PC-3 (cell line): ENCODE measurements at regions not wholly inside any gene's neighbourhood (a gene's known extent, or its start where the extent isn't known, plus 50 kb on each side); places are given as distances from the start of the nearest gene placed in this dataset.

Experiments used
- ATAC-seq: fragments of 200-7000 bp; cut with Tn5 transposase; 2 replicates; pipeline ENCODE4 v1.9.1; 2020; ENCODE audit warnings: mild to moderate bottlenecking, moderate library complexity
- BruUV-seq: library from RNA; stranded (reverse); fragments of 400-500 nt; replicated peaks from 2 replicates; lab custom pipeline; 2021; lab: Mats Ljungman, UMichigan
- CTCF ChIA-PET: fragments of 300-600 bp; sonication (Branson Sonifier 250); formaldehyde crosslinking; loops from one replicate; lab custom pipeline; 2022; ENCODE audit warnings: antibody characterized with exemption; lab: Charles Lee
- POLR2A ChIA-PET: fragments of 300-600 bp; sonication (Branson Sonifier 250); formaldehyde crosslinking; loops from one replicate; lab custom pipeline; 2022; ENCODE audit warnings: antibody characterized with exemption; ENCODE audit not compliant: unreplicated experiment; lab: Charles Lee
- DNase-seq: peaks from one replicate; pipeline ENCODE4 v3.0.0-alpha.2; 2015
- H2AFZ ChIP-seq: fragments of 300-600 bp; sonication (generic); 2 replicates; pipeline ENCODE4 v1.6.0; 2016; ENCODE audit warnings: antibody characterized with exemption, low read length
- H3F3A ChIP-seq: fragments of 300-600 bp; sonication (generic); one replicate; pipeline ENCODE4 v1.6.0; 2017; ENCODE audit warnings: antibody characterized with exemption, low read length, control low read depth, mild to moderate bottlenecking; ENCODE audit not compliant: unreplicated experiment
- H3K27ac ChIP-seq: fragments of 300-600 bp; sonication (generic); 2 replicates; pipeline ENCODE4 v1.5.1; 2016; ENCODE audit warnings: mild to moderate bottlenecking, low read length
- H3K27me3 ChIP-seq: fragments of 300-600 bp; sonication (generic); 2 replicates; pipeline ENCODE4 v1.6.1; 2016; ENCODE audit warnings: low read length, mixed read lengths
- H3K36me3 ChIP-seq: fragments of 300-600 bp; sonication (generic); 2 replicates; pipeline ENCODE4 v1.6.1; 2016; ENCODE audit warnings: low read depth, mixed run types, low read length, mixed read lengths
- H3K4me1 ChIP-seq: fragments of 300-600 bp; sonication (generic); 2 replicates; pipeline ENCODE4 v1.5.1; 2016; ENCODE audit warnings: low read length; ENCODE audit not compliant: insufficient read depth
- H3K4me2 ChIP-seq: fragments of 300-600 bp; sonication (generic); 2 replicates; pipeline ENCODE4 v1.6.0; 2016; ENCODE audit warnings: low read length
- H3K4me3 ChIP-seq: fragments of 300-600 bp; sonication (generic); 2 replicates; pipeline ENCODE4 v1.5.1; 2016; ENCODE audit warnings: mild to moderate bottlenecking, low read length, mixed read lengths
- H3K79me2 ChIP-seq: fragments of 300-600 bp; sonication (generic); 2 replicates; pipeline ENCODE4 v1.6.1; 2017; ENCODE audit warnings: low read length, mixed read lengths
- H3K9ac ChIP-seq: fragments of 300-600 bp; sonication (generic); 2 replicates; pipeline ENCODE4 v1.6.0; 2016; ENCODE audit warnings: mild to moderate bottlenecking, low read length
- H3K9me2 ChIP-seq: fragments of 300-600 bp; sonication (generic); replicated peaks from 2 replicates; pipeline ENCODE4 v1.6.1; 2016; ENCODE audit warnings: mixed run types, low read length, mixed read lengths
- H3K9me3 ChIP-seq: fragments of 300-600 bp; sonication (generic); 2 replicates; pipeline ENCODE4 v1.6.1; 2016; ENCODE audit warnings: low read length, mixed read lengths
- H4K20me1 ChIP-seq: fragments of 300-600 bp; sonication (generic); 2 replicates; pipeline ENCODE4 v1.6.1; 2016; ENCODE audit warnings: low read length, mixed read lengths
- EZH2 ChIP-seq: fragments of 300-600 bp; sonication (generic); IDR thresholded peaks from one replicate; pipeline ENCODE4 v1.6.1; 2017; ENCODE audit warnings: antibody characterized with exemption, mild to moderate bottlenecking, low read length; ENCODE audit not compliant: unreplicated experiment
- EZH2phosphoT487 ChIP-seq: fragments of 300-600 bp; sonication (generic); IDR thresholded peaks from 2 replicates; pipeline ENCODE4 v1.6.1; 2018; ENCODE audit warnings: mild to moderate bottlenecking, antibody characterized with exemption, low read length, borderline replicate concordance
- intact Hi-C: fragments of 100-400 bp; cut with micrococcal nuclease; formaldehyde crosslinking; loops from 2 replicates; pipeline ENCODE4 v1.9.0; 2023
- TF ChIP-seq, protein P1 (sequence below): fragments of 300-600 bp; sonication (generic); conservative IDR thresholded peaks from 2 replicates; pipeline ENCODE4 v1.5.1; 2017; ENCODE audit warnings: antibody characterized with exemption, low read depth, mild to moderate bottlenecking, low read length

DNA sequence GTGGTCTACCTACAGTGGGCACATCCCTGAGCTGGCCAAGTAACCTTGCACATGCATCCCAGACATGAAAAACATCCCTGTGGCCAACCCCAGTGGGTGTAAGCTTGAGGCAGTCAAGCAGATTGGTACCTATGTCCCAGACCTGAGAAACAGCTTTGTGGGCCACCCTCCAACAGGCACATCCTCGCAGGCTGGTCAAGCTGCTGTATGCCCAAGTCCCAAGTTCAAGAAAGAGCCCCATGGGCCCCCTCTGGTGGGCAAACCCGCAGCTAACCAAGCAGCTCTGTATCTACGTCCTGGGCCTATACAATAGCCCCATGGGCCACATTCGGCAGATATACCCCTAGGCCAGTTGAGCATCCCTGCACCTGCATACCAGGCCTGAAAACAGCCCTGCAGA, 186.3 kb upstream of the GPR149 start:
- DNase-seq: no peak
- Histone ChIP-seq H3K27ac (no peak overlapping the region), H2AFZ (no peak overlapping the region), H3K79me2 (no peaks in the 10 kb centered on the region), H4K20me1 (no peaks in the 10 kb centered on the region), H3K9me2 (no peaks in the 10 kb centered on the region), H3K4me2 (no peak overlapping the region), H3K4me3 (no peak overlapping the region), H3F3A (no peaks in the 10 kb centered on the region), H3K9ac (no peak overlapping the region), H3K9me3 (no peaks in the 10 kb centered on the region; the same call in 1 of the 2 replicates), H3K36me3 (no peaks in the 10 kb centered on the region), H3K4me1 (no peaks in the 10 kb centered on the region), H3K27me3 (no peaks in the 10 kb centered on the region)
- ChIA-PET POLR2A (interaction anchor here (0.6 kb wide), 1 partner anchor 453 kb away, joined by 5 read pairs; no protein-coding TSS in a partner anchor), CTCF (no interaction called here)
- no peak for ATAC-seq
- intact Hi-C loops: no loop called here
- BruUV-seq: no TSS peak
- TF ChIP-seq, protein P1, sequence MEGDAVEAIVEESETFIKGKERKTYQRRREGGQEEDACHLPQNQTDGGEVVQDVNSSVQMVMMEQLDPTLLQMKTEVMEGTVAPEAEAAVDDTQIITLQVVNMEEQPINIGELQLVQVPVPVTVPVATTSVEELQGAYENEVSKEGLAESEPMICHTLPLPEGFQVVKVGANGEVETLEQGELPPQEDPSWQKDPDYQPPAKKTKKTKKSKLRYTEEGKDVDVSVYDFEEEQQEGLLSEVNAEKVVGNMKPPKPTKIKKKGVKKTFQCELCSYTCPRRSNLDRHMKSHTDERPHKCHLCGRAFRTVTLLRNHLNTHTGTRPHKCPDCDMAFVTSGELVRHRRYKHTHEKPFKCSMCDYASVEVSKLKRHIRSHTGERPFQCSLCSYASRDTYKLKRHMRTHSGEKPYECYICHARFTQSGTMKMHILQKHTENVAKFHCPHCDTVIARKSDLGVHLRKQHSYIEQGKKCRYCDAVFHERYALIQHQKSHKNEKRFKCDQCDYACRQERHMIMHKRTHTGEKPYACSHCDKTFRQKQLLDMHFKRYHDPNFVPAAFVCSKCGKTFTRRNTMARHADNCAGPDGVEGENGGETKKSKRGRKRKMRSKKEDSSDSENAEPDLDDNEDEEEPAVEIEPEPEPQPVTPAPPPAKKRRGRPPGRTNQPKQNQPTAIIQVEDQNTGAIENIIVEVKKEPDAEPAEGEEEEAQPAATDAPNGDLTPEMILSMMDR: no peak
- TF ChIP-seq EZH2phosphoT487: no peak
- no peak for TF ChIP-seq EZH2

DNA sequence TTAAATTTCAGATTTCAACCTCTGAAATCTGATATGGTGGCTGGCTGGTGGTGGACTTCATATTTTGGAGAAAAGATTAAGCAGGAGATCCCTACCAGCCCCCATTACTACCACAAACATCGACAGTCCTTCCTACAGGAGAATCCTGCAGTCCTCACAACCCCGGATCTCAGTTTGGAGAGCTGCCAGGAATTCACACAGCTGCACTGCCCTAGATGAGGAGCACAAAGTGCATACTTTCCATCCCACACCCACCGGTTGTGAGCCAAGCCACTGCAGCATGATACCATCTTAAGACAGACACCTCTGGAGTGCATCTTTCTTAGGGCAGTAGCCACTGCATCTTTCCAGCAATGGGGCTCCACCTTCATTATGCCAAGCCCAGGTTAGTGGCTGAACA, 185.5 kb upstream of the GPR149 start:
- no peaks in the 10 kb centered on the region for H4K20me1 ChIP-seq
- DNase-seq (no peak), ATAC-seq (no peak)
- H3K4me3 ChIP-seq: no peak overlapping the region
- no peak overlapping the region for H2AFZ ChIP-seq
- H3K4me2 ChIP-seq: no peak overlapping the region
- no peaks in the 10 kb centered on the region for H3F3A ChIP-seq
- no peak overlapping the region for H3K9ac ChIP-seq
- no peaks in the 10 kb centered on the region for H3K27me3 ChIP-seq
- ChIA-PET CTCF (interaction anchor here (0.6 kb wide), 1 partner anchor 1086 kb away, joined by 6 read pairs; no protein-coding TSS in a partner anchor), POLR2A (no interaction called here)
- no peaks in the 10 kb centered on the region for H3K36me3 ChIP-seq
- no peaks in the 10 kb centered on the region for H3K79me2 ChIP-seq
- no peaks in the 10 kb centered on the region; the same call in 1 of the 2 replicates for H3K9me3 ChIP-seq
- intact Hi-C loops: no loop called here
- H3K27ac ChIP-seq: no peak overlapping the region
- H3K9me2 ChIP-seq: no peaks in the 10 kb centered on the region
- no peak for TF ChIP-seq EZH2phosphoT487
- no peaks in the 10 kb centered on the region for H3K4me1 ChIP-seq
- BruUV-seq: no TSS peak

DNA sequence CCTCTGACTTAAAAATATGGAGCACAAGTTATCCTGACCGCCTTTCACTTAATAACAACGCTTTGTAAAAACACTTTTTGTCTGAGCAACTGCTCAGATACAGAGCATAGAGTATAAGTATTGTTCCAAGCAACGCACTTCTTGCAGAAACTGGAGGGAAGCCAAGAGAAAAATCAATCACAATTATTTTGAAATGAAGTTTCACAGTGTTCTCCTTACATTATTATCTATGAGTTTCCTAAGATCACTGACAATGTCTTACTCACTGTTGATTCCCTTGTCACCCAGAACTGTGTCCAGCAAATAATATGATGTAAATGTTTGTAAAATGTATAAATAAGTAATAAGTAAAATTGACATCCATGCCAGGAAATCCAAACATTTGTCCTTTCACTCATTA, 184.6 kb upstream of the GPR149 start:
- H3K27me3 ChIP-seq: no peaks in the 10 kb centered on the region
- no peaks in the 10 kb centered on the region for H3K79me2 ChIP-seq
- POLR2A ChIA-PET: no interaction called here
- H3K9ac ChIP-seq: no peak overlapping the region
- no peaks in the 10 kb centered on the region; the same call in 1 of the 2 replicates for H3K9me3 ChIP-seq
- no peak overlapping the region for H3K4me3 ChIP-seq
- no peaks in the 10 kb centered on the region for H3K4me1 ChIP-seq
- no peak overlapping the region for H3K4me2 ChIP-seq
- no peaks in the 10 kb centered on the region for H3K9me2 ChIP-seq
- no peaks in the 10 kb centered on the region for H3K36me3 ChIP-seq
- ATAC-seq (no peak), DNase-seq (no peak)
- BruUV-seq: no TSS peak
- H3K27ac ChIP-seq: no peak overlapping the region
- intact Hi-C loops: no loop called here
- no peak overlapping the region for H2AFZ ChIP-seq
- H3F3A ChIP-seq: no peaks in the 10 kb centered on the region
- TF ChIP-seq, protein P1: no peak
- TF ChIP-seq EZH2 (no peak), EZH2phosphoT487 (no peak)
- CTCF ChIA-PET: no interaction called here
- H4K20me1 ChIP-seq: no peaks in the 10 kb centered on the region
